ENCODE measurements at regions not wholly inside any gene's neighbourhood (a gene's known extent, or its start where the extent isn't known, plus 50 kb on each side); places are given as distances from the start of the nearest gene placed in this dataset.

DNA sequence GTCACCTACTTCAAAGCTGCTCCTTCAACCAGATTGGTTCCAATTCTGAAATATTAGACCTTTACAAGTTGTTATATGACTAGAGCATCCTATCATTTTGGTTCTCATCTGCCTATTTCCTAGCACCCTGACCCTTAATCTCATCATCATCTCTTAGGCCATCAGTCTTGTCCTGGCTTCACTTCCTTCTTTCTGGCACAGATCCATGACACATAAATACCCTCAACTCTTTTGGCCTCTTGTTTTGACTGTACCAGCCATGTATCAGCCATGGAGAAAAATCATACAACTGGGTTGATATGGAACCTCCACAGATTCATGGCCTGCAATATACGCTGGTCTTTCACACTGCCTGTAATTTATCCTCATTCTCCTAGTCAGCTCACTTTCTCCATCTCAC lies 123.1 kb upstream of the FBXL17 start:
- TF ChIP-seq, protein P1, sequence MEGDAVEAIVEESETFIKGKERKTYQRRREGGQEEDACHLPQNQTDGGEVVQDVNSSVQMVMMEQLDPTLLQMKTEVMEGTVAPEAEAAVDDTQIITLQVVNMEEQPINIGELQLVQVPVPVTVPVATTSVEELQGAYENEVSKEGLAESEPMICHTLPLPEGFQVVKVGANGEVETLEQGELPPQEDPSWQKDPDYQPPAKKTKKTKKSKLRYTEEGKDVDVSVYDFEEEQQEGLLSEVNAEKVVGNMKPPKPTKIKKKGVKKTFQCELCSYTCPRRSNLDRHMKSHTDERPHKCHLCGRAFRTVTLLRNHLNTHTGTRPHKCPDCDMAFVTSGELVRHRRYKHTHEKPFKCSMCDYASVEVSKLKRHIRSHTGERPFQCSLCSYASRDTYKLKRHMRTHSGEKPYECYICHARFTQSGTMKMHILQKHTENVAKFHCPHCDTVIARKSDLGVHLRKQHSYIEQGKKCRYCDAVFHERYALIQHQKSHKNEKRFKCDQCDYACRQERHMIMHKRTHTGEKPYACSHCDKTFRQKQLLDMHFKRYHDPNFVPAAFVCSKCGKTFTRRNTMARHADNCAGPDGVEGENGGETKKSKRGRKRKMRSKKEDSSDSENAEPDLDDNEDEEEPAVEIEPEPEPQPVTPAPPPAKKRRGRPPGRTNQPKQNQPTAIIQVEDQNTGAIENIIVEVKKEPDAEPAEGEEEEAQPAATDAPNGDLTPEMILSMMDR (IDR thresholded peaks at IDR 0.05), result no peak
- TF ChIP-seq EZH2 (IDR thresholded peaks at IDR 0.05), result no peak
- no peak for TF ChIP-seq EZH2phosphoT487 (IDR thresholded peaks at IDR 0.05)

Data from neural progenitor cell (in vitro differentiated cells).